HL-60 (cell line): ENCODE measurements at regions not wholly inside any gene's neighbourhood (a gene's known extent, or its start where the extent isn't known, plus 50 kb on each side); places are given as distances from the start of the nearest gene placed in this dataset.

Source experiments
- DNase-seq, 2 experiments: peaks; one replicate each; pipeline ENCODE4 v3.0.0-alpha.2; 2010 to 2020; ENCODE audit warnings: low read depth in 1 of 2, low spot score in 1 of 2
- H3K27ac ChIP-seq: fragments of 250-450 bp; sonication (Bioruptor Pico); replicated peaks from 2 replicates; pipeline ENCODE4 v1.5.1; 2020; ENCODE audit warnings: mild to moderate bottlenecking, moderate library complexity
- H3K27me3 ChIP-seq: fragments of 250-450 bp; sonication (Bioruptor Pico); 2 replicates; pipeline ENCODE4 v1.5.1; 2021; ENCODE audit warnings: mild to moderate bottlenecking, moderate library complexity; ENCODE audit not compliant: insufficient read depth, poor library complexity, severe bottlenecking
- H3K4me3 ChIP-seq: replicated peaks from 2 replicates; pipeline ENCODE4 v1.5.1; 2011; ENCODE audit warnings: mild to moderate bottlenecking, control low read depth, low read length; ENCODE audit not compliant: insufficient read depth
- CTCF ChIP-seq: IDR thresholded peaks from one replicate; pipeline ENCODE4 v1.5.1; 2011; ENCODE audit warnings: low read length, control low read depth, inconsistent platforms; ENCODE audit not compliant: insufficient read depth
- GABPA ChIP-seq: IDR thresholded peaks from 2 replicates; pipeline ENCODE4 v1.6.1; 2012; ENCODE audit warnings: low read depth
- POLR2AphosphoS5 ChIP-seq: IDR thresholded peaks from 2 replicates; pipeline ENCODE4 v1.6.1; 2012; ENCODE audit warnings: low read depth
- SPI1 ChIP-seq: IDR thresholded peaks from 2 replicates; pipeline ENCODE4 v1.6.1; 2012; ENCODE audit warnings: low read depth, mild to moderate bottlenecking, borderline replicate concordance
- TF ChIP-seq, protein P1 (sequence below): IDR thresholded peaks from 2 replicates; pipeline ENCODE4 v1.6.1; 2012; ENCODE audit warnings: low read depth; ENCODE audit not compliant: insufficient replicate concordance

GRCh38 chrX:16067886-16068515 is 55.4 kb upstream of the GRPR start:
- no peak for TF ChIP-seq GABPA
- TF ChIP-seq, protein P1, sequence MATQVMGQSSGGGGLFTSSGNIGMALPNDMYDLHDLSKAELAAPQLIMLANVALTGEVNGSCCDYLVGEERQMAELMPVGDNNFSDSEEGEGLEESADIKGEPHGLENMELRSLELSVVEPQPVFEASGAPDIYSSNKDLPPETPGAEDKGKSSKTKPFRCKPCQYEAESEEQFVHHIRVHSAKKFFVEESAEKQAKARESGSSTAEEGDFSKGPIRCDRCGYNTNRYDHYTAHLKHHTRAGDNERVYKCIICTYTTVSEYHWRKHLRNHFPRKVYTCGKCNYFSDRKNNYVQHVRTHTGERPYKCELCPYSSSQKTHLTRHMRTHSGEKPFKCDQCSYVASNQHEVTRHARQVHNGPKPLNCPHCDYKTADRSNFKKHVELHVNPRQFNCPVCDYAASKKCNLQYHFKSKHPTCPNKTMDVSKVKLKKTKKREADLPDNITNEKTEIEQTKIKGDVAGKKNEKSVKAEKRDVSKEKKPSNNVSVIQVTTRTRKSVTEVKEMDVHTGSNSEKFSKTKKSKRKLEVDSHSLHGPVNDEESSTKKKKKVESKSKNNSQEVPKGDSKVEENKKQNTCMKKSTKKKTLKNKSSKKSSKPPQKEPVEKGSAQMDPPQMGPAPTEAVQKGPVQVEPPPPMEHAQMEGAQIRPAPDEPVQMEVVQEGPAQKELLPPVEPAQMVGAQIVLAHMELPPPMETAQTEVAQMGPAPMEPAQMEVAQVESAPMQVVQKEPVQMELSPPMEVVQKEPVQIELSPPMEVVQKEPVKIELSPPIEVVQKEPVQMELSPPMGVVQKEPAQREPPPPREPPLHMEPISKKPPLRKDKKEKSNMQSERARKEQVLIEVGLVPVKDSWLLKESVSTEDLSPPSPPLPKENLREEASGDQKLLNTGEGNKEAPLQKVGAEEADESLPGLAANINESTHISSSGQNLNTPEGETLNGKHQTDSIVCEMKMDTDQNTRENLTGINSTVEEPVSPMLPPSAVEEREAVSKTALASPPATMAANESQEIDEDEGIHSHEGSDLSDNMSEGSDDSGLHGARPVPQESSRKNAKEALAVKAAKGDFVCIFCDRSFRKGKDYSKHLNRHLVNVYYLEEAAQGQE = no peak
- no peak for TF ChIP-seq CTCF
- TF ChIP-seq POLR2AphosphoS5 = no peak
- TF ChIP-seq SPI1 = no peak
- no peaks in the 10 kb centered on the region for H3K27me3 ChIP-seq
- no peak overlapping the region for H3K4me3 ChIP-seq
- peak in 1 of 2 experiments; percentile 1 for DNase-seq
- H3K27ac ChIP-seq = no peak overlapping the region

- Histone ChIP-seq H3K4me3 (no peak overlapping the region), H3K27me3 (no peaks in the 10 kb centered on the region), H3K27ac (no peak overlapping the region)
- TF ChIP-seq, protein P1 = no peak
- TF ChIP-seq POLR2AphosphoS5 (no peak), CTCF (no peak), SPI1 (no peak), GABPA (no peak)
- DNase-seq = no peak
Measured at GRCh38 chrX:16063921-16064320, 59.4 kb upstream of the GRPR start.

DNA sequence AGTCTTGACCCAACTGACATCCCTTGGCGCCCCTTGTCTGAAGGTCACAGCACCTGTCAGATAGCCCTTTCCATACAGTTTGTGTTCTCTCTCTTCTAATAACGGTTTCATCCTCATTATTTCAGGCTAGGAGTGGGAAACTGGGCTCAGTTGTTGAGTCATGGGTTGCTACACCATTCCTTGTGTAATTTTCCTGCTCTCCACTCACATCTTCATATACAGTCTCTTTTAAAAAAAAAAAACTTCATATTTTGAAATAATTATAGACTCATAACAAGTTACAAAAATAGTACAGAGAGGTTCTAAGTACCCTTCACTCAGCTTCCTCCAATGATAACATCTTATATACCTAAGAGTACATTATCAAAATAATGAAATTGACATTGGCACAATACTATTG is 60.2 kb upstream of the GRPR start:
- peak; percentile 1 to 44 for DNase-seq
- no peaks in the 10 kb centered on the region for H3K27me3 ChIP-seq
- TF ChIP-seq POLR2AphosphoS5 (no peak), CTCF (no peak), GABPA (no peak), SPI1 (no peak)
- TF ChIP-seq, protein P1 = no peak
- H3K4me3 ChIP-seq = no peak overlapping the region
- H3K27ac ChIP-seq = no peak overlapping the region
